ENCODE measurements at regions not wholly inside any gene's neighbourhood (a gene's known extent, or its start where the extent isn't known, plus 50 kb on each side); places are given as distances from the start of the nearest gene placed in this dataset.
"Not testable (repeated sequence)": the region's sequence is repeated elsewhere in the genome, so short reads cannot be mapped to it uniquely, and the experiment has no call there.

DNA sequence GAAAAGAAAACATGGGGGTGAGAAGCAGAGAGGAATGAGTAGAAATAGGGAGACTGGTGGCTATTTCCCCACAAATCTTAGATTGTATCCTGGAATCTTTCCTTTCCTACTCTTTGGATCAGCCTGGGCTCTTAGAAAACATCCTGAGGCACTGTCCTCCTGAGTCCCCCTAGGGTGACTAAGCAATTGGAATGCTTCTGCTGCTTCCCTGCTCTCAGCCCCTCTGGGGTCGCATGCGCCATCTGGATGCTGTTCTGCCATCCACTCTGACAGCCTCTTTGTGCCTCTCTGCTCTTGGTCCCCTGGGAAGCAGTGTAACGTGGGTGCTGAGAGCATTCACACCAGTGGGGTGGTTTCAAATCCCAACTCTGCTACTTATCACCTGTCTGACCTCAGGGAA is 443.0 kb downstream of the SIPA1L2 start:
- no peak for DNase-seq

- DNase-seq = peak; percentile 4 to 42 (median 27)
Measured at GRCh38 chr1:232184561-232185530, 445.1 kb downstream of the SIPA1L2 start.

GRCh38 chr1:232183802-232184201 is 446.1 kb downstream of the SIPA1L2 start:
- DNase-seq = no peak

GRCh38 chr1:232183266-232183800 is 446.6 kb downstream of the SIPA1L2 start:
- no peak for DNase-seq

DNA sequence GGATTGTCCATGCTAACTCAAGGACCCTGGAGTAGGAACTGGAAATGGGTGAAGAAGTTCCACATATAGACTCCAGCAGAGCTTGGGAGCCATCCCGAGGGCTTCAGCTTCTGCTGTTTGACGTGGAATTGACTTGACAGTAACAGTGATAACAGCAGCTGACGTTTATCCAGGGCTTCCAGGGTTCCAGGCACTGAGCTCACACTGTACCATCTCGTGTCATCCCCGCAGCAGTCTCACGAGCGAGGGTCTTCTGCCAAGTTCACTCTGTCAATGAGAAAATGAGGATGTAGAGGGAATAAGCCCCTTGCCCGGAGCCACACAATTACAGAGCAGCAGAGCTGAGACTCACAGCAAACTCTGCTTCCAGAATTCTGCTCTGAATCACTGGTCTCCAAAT is 447.7 kb downstream of the SIPA1L2 start:
- no peak for DNase-seq

DNA sequence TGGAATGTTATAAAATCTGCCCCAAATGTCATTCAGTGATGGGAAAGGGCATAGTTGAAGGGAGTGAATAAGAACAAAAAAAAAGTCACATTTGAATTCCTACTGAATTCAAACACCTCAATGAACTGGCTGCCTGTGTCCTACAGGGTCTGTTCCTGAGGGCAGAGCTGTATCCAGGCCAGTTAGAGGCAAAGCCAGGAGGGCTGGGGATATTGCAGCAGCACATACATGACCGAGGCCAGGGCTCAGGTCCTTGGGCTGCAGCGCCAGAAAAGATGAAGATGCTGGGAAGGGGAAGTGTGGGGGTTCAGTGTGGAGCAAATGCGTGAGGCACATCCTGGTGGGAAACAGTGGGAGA is 449.2 kb downstream of the SIPA1L2 start:
- no peak for DNase-seq

DNA sequence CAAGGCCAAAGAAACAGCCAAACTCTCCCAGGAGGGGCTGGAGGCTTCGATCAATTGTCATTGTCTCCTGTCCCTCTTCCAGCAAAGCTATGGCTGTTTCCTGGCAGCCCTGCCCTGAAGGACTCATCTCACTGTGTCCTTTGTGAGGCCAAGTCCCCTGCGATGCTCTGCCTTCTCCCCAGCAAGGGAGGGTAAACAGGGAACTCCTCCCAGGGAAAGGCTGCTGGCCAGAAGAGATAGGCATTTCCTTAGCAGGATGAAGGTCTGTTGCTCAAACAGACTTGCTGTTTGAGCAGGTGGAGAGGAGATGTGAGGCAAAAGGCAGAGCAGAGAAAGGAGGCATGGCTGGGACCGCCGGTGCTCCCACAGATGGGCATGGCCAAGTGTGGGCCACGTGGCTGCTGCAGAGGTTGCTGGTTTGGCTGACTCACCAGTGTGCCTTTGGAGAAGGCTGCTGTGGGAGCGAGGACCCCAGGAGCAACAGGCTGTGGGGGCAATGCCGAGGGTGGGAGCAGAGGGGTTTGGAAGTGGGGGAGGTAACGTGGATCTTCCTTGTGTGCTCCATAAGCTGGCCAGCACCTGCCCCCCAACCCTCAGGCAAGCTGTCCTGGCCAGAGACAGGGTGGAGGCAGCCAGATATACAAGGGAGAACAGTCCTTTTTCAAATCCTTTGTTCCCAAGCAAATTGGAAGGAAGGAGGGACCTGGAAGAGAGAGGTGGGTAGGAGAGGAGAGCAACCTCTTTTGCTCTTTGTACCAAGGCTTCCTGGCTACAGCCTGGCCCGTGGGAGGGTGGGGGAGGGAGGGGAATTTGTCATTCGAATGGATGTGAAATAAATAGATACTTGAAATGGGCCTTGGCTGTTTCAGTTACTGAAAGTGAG is 449.8 kb downstream of the SIPA1L2 start:
- no peak for DNase-seq

GRCh38 chr1:232178191-232178590 is 451.7 kb downstream of the SIPA1L2 start:
- no peak for DNase-seq

DNA sequence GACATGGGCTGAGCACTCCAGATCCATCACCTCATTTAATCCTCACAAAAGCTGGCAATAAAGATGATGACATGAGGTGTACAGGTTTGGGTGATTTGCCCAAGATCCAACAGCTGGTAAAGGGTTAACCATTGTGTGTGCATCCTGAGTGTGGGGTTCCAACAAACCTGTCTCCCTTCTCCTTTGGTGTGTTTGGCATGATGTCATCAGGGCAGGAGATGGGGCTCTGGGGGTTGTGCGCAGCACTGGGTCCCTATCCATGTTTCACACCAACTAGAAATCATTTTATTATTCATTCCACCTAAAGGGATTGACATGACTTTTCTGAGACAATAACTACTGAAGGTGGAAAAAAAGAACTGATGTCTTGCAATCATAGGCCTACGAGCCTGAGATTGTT is 452.5 kb downstream of the SIPA1L2 start:
- no peak for DNase-seq

DNA sequence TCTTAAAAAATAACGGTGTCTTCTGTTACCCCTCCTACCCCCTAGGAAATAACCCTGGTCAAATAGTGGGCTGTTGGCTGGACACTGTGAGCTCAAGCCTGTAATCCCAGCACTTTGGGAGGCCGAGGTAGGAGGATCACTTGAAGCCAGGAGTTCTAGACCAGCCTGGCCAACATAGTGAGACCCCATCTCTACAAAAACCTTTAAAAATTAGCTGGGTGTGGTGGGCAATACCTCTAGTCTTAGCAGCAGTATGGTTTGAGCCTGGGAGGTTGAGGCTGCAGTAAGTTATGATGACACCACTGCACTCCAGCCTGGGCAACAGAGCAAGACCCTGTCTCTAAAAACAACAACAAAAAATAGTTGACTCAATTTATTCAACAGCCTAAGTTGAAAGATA is 453.7 kb downstream of the SIPA1L2 start:
- DNase-seq = no peak

GRCh38 chr1:232174306-232174705 is 455.6 kb downstream of the SIPA1L2 start:
- peak; percentile 21 to 52 (median 40) for DNase-seq

- DNase-seq = no peak
Measured at GRCh38 chr1:232172563-232172962, 457.4 kb downstream of the SIPA1L2 start.

DNA sequence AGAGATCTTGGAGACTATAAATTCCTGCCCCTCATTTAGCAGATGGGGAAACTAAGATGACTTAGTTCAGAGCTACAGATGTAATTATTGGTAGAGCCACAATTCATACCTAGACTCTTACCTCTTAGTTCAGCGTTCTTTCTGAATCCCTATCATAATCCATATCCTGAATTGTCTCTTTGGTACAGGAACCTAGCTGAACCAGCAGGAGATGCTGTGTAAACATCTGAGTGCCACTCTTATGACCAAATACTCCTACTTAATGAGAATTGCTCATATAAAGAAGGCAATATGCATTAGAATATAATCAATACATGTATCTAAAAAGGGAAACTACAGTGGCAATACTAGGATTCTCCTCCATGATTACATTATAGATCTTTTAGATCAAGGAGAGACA is 459.0 kb downstream of the SIPA1L2 start:
- no peak for DNase-seq

GRCh38 chr1:232169436-232169835 is 460.5 kb downstream of the SIPA1L2 start:
- no peak for DNase-seq

DNA sequence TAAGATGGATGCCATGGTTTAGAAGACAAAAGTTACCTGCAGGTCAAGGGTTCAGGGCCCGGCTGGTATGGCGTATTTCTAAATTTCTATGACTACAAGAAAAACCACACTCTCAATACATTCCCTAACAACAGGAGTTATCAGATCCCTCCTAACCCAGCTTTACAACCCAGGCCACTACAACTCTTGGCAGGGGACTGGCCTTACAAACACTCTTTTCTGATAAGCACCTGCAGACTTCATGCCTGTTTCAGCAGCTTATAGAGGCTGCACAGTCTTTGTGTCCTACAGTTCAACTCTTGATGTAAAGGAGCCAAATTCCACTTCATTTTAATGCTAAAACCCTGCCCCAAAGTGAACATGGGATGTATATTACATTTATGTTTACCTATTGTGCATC is 461.4 kb downstream of the SIPA1L2 start:
- no peak for DNase-seq

DNA sequence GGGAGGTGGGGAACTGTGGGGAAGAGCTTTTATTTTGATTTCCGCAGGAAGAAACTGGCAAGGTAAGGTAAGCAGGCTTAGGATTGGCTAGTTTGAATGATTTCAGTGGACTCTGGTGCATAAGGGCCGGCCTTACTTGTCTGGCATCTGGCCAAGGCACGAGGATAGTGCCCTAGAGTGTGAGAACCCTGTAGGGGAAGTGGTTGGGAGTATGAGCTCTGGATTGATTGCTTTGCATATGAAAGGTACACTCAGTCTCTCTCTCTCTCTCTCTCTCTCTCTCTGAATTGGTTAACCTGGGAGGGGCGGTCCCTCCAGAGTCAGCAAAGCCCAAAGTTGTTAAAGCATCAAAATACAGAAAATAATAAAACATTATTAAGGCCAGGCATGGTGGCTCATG is 463.0 kb downstream of the SIPA1L2 start:
- DNase-seq = peak in 3 of 4 experiments; percentile 6 to 23 (median 18)

GRCh38 chr1:232164078-232164963 is 465.6 kb downstream of the SIPA1L2 start:
- no peak for DNase-seq

DNA sequence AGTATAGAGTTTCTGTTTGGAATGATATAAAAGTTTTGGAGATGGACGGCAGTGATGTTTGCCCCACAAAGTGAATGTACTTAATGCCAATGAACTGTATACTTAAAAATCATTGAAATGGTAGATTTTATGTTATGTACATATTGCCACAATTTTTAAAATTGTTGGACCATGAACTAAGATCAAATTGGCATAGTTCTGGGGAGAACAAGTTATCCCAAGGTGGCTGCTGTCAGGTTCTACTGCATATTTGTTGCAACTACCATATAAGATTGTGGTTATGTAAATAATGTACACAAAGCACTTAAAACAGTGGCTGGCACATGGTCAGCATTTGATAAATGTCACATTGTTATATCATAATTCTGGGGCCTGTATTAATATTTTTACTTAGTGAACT is 466.4 kb downstream of the SIPA1L2 start:
- DNase-seq = no peak

GRCh38 chr1:232162001-232162400 is 467.9 kb downstream of the SIPA1L2 start:
- peak in 3 of 4 experiments; percentile 5 to 7 (median 6) for DNase-seq

DNA sequence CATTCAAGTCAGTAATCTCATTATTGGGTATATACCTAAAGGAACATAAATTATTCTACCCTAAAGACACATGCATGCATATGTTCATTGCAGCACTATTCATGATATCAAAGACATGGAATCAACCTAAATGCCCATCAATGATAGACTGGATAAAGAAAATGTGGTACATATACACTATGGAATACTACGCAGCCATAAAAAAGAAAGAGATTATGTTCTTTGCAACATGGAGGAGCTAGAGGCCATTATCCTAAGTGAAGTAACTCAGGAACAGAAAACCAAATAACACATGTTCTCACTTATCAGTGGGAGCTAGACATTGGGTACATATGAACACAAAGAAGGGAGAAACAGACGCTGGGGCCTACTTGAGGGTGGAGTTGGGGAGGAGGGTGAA is 471.4 kb downstream of the SIPA1L2 start:
- DNase-seq = not testable (repeated sequence)

DNA sequence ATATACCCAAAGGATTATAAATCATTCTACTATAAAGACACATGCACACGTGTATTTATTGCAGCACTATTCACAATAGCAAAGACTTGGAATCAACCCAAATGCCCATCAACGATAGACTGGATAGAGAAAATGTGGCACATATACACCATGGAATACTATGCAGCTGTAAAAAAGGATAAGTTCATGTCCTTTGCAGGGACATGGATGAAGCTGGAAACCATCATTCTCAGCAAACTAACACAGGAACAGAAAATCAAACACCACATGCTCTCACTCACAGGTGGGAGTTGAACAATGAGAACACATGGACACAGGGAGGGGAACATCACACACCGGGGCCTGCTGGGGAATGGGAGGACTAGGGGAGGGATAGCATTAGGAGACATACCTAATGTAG is 473.9 kb downstream of the SIPA1L2 start:
- DNase-seq = not testable (repeated sequence)

DNA sequence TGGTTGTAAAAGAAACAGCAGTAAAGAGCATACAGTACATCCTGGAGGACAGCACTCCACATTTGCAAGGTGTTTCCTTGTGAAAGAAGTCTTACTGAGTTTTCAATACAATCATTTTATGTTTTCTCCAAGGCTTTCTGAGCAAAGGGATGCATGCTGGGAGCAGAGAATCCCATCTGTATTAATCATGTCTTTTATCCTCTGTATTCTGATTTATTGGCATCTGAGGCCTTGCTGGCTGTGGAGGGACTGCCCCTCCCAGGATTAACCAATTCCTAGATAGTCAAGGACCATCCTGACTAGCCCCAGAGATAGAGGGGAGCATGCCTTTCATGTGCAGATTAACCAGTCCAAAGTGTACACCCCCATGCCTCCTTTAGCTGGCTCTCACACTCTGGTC is 476.3 kb downstream of the SIPA1L2 start:
- DNase-seq = no peak
